ENCODE measurements at regions not wholly inside any gene's neighbourhood (a gene's known extent, or its start where the extent isn't known, plus 50 kb on each side); places are given as distances from the start of the nearest gene placed in this dataset.

DNA sequence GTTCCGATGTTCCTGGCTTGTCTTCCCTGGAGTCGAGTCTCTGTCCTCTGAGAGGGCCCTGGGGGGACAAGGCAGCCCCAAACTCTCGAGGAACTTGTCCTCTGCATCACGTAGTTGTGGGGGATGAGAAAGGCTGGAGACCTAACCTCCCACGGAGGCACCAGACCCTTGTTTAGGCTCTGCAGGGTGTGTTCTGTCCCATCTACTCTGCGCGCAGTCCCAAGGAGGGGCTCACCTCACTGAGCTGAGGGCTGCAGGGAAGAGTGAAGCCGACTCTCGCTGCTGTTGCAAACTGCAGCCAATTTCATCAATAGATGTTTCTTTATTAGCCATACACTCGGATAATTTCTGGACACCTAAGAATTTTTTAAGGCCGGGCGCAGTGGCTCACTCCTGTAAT is 186.7 kb upstream of the ADARB2 start:
- TF ChIP-seq, protein P1, sequence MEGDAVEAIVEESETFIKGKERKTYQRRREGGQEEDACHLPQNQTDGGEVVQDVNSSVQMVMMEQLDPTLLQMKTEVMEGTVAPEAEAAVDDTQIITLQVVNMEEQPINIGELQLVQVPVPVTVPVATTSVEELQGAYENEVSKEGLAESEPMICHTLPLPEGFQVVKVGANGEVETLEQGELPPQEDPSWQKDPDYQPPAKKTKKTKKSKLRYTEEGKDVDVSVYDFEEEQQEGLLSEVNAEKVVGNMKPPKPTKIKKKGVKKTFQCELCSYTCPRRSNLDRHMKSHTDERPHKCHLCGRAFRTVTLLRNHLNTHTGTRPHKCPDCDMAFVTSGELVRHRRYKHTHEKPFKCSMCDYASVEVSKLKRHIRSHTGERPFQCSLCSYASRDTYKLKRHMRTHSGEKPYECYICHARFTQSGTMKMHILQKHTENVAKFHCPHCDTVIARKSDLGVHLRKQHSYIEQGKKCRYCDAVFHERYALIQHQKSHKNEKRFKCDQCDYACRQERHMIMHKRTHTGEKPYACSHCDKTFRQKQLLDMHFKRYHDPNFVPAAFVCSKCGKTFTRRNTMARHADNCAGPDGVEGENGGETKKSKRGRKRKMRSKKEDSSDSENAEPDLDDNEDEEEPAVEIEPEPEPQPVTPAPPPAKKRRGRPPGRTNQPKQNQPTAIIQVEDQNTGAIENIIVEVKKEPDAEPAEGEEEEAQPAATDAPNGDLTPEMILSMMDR (IDR thresholded peaks at IDR 0.05): no peak
- no peak for TF ChIP-seq POLR2A (IDR thresholded peaks at IDR 0.05)
